HG03045 (cell line): ENCODE measurements at regions not wholly inside any gene's neighbourhood (a gene's known extent, or its start where the extent isn't known, plus 50 kb on each side); places are given as distances from the start of the nearest gene placed in this dataset.
"Not testable (repeated sequence)": the region's sequence is repeated elsewhere in the genome, so short reads cannot be mapped to it uniquely, and the experiment has no call there.

Experiments
- ATAC-seq: cut with Tn5 transposase; IDR thresholded peaks from one replicate; pipeline ENCODE4 v1.9.1; 2021; ENCODE audit warnings: mild to moderate bottlenecking, moderate library complexity; ENCODE audit not compliant: unreplicated experiment

- no peak for ATAC-seq
These were observed 156.1 kb upstream of the NPY start for GRCh38 chr7:24127930-24128329.

GRCh38 chr7:24129597-24129996, 154.4 kb upstream of the NPY start:
- no peak for ATAC-seq

DNA sequence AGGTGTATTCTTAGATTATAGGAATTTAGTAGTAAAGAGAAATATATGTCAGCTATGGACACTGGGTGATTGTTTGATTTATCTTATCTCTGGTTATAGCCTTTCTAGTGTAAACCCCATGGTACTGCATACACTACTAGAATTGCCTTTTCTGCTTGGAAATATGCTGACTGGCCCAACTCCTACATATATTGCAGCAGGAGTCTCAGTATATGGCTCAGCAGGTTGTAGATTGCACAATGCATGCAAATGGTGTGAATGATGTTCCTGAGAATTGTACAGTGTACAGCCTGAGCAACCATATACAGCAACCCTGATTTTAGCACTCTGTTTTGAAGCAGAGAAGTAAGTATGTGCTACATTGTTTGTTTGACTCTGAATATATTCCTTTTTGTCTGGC, 153.4 kb upstream of the NPY start:
- ATAC-seq: no peak

DNA sequence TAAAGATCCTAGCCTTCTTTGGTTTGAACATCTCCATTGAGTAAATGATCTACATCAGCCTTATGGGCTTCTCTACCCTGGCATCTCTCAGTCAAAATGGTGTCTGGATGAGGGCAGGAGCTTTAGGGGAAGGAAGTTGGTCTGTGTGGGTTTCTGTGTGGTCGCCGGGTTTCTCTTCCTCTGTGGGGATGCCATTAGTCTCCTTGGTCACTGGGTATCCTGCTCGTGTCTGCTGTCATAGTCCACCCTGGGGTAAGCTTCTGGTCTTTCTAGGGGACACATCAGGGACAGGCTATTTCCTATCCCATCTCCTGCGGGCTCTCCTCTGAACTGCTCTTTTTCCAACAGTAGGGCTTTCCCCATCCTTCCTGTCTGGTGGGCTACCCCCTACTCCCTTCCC, 150.3 kb upstream of the NPY start:
- no peak for ATAC-seq

DNA sequence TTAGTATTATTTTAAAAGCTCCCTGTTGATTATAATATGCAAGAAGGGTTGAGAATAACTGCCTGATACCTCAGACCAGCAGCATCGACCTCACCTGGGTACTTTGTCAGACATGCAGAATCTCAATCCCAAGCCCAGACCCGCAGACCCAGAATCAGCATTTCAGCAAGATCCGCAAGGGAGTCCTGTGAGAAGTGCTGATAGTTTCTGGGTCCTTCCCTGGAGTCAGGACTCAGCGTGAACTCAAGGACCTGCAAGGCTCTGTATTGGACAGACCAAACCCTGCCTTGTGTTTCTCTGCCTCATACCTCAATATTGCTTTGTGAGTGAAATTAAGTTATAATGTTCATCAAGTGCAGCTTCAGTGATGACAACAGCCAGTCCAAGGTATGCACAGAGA, 149.5 kb upstream of the NPY start:
- no peak for ATAC-seq

DNA sequence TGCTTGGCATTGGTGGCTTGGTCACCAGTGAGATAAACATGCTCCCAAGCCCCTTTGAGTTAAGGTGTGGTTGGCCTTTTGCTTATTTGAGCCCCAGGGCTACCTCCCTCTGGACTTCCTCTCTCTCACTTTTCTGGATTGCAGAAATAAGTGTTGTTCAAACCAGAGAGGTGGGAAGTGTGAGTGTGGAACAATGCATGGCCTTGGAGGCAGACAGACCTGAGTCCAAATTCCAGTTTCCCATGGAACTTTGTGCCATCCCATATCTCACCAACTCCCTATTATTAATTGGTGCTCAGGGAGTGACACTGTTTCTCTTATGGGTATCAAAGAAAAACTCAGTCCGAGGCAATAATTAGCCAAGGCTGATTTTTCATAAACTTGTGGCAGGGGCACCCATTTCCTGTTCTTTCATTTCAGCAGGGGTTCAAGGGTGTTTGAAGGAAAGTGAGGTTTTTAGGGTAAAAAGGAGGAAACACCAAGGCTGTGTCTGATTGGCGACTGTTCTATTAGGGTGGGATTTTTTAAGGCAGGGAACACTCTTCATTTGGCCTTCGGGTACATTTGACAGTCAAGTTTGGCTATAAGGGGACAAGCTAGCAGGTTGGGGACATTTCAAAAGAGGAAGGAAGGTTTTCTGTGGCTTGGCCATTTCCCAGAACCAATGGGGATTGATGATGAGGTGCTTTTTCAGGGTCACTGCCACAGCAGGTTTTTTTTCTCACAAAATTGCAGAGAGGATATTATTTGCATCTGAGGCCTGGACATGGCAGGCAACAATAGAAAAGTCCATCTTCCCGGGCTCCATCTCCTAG, 148.8 kb upstream of the NPY start:
- no peak for ATAC-seq

- no peak for ATAC-seq
These were observed 146.7 kb upstream of the NPY start for GRCh38 chr7:24137338-24137737.

- ATAC-seq: no peak
These were observed 145.6 kb upstream of the NPY start for GRCh38 chr7:24138343-24138742.

DNA sequence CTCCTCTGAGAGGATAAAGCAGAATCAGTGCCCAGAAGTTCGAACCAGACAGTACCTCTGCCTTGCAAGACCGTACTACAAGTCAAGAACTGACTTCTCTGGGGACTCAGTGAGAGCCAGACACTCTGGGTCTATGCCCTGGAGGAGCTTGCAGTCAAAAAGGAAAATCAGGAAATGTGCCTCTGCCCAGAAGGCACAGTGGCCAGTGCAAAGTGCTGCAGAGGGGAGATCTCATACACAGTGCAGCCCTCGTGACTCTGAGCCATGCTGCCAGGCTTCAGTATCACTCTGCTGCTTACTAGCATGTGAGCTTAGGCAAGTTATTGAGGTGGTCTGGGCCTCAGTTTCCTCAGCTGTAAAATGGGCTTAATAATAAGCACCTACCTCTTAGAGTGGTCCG, 144.0 kb upstream of the NPY start:
- ATAC-seq: no peak

DNA sequence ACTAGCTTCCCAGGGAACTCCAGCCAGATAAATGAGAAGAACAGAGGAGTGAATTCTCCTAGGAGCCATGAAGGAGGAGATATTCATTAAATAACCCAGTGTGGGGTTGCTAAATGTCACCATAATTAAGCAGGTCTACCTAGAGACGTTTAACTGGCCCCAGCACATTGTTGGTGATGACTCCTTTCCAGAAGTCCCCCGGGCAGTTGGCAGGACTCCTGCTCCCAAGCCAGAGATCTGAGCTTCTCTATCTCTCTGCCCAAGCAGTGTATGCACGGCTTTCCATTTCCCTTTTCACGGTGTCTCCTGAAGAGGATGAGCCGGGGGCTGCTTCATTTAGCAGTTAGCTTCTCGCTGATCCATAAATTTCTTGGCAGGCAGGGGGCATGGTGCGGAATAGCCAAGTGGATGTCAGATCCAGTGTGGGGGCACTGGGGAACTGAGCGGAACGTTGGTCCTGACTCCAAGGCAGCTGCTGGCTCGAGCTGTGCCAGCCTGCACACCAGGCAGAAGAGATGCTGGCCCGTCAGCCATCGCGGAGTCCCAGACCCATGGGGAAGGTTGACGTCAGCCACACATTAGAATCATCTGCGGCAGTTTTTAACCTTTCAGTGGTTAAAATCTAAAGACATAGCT, 142.0 kb upstream of the NPY start:
- no peak for ATAC-seq

GRCh38 chr7:24143547-24143946, 140.4 kb upstream of the NPY start:
- ATAC-seq: no peak

GRCh38 chr7:24151944-24152343, 132.0 kb upstream of the NPY start:
- no peak for ATAC-seq

GRCh38 chr7:24152356-24152755, 131.6 kb upstream of the NPY start:
- no peak for ATAC-seq

DNA sequence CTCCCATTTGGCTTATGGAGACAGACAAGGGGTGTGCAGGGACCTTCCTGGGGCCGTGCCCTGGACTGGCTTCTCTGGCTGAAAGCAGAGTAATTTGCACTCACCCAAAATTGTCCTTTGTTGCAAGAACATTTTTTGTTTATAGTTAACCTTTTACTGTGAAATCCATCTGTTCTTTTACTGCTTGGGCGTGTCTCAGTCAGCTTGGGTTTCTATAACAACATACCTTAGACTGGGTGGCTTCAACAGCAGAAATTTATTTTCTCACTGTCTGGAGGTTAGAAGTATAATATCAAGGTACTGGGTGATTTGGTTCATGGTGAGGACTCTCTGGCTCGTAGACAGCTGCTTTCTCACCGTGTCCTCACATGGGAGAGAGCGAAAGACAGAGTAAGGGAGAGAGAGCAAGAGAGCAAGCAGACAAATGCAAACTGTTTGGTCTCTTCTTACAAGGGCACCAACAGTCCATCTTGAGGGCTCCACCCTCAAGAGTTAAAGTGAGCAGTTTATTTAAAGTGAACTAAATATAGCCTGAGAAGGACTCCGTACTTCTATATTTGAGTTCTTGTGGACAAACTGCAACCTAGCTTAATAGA, 131.0 kb upstream of the NPY start:
- no peak for ATAC-seq

DNA sequence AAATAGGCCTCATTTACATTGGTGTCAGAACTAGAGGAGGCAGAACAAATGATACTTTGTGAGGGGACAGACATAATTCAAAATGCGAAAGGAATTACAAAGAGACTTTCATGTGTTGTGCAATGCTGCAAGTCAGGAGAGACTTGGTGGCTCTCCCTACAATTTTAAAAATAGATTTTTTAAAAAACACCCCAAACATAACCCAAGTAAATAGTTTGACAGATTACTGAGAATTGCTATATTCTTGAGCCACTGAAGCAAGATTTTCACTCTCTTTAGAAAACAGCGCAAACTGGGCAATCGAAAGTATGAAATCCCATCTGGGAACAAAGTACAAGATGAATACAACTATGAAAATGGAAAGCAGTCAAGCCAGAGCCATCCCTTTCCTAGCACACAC, 126.3 kb upstream of the NPY start:
- ATAC-seq: no peak

DNA sequence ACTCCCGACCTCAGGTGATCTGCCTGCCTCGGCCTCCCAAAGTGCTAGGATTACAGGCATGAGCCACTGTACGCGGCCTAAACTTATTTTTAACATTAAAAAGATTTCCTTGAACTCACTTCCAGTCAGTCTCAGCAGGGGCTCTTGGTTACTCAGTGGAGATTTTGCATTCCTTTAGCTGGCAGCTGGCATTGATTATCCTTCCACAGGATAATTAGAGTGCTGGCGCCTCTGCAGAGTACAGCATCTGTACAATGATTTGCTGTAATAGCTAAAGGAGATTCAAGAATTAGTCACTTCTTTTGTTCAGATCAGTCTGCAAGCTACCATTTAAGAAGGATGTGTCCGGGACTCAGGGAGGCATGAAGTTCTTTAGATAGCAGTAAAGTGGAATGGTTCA, 125.0 kb upstream of the NPY start:
- no peak for ATAC-seq

DNA sequence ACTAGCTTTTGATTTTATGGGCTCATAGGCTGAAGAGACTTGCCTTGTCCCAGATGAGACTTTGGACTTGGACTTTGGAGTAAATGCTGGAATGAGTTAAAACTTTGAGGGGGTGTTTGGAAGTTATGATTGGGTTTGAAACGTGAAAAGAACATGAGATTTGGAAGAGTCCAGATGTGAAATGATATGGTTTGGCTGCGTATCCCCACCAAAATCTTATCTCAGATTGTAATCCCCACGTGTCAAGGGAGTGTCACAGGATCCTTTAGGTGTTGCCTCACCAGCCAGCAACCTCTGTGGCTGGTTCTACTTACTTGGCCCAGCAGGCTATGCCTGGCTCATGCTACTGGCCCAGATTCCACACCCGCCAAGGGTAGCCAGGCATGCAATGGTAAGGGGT, 119.6 kb upstream of the NPY start:
- no peak for ATAC-seq

DNA sequence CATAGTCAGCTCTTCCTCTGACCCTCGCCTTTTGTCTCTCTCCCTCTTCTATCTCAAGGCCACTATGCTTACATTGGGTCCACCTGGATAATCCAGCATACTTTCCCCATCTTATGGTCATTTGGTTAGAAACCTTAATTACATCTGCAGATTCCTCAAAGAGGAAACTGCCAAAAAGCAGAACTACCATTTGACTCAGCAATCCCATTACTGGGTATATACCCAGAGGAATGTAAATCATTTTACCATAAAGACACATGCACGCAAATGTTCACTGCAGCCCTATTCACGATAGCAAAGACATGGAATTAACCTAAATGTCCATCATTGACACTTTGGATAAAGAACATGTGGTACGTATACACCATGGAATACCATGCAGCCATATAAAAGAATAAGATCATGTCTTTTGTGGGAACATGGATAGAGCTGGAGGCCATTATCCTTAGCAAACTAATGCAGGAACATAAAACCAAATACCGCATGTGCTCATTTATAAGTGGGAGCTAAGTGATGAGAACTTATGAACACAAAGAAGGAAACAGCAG, 114.8 kb upstream of the NPY start:
- ATAC-seq: no peak

- ATAC-seq: not testable (repeated sequence)
These were observed 112.0 kb upstream of the NPY start for GRCh38 chr7:24171951-24172350.

DNA sequence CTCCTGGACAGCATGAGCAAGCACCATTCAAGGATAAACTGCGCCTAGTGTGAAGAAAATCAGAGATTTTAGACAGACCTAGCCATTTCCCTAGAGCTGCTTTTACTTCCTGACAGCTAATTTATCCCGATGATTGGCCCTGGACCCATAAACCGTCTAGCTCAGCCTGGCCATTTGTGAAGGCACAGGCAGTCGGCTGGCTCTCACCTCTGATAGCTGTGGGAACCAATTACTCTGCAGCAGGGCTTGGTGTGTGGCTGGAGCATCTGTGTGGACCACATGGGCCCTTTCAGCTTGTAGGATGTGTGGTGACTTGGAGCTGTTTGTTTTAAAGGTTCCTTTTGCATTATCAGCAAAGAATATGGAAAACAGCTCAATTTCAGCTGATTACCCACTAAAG, 111.1 kb upstream of the NPY start:
- ATAC-seq: no peak

DNA sequence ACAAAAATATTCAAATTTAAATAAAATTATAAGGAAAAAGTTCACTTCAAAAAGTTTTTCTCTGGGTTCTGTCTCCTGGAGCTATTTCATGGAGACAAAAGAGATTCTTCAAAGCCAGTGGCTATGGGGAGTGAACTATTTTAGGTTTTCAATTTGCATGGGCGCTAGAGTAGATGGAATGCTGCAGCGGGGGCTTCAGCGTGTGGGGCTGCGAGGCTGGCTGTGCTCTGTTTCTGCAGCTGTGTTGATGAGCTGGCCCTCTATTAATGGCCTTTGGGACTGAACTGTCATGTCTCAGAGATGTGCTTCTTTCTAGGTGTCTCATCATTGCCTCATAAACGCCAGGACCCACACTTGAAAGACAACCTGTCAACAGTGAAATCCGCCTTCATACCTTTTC, 108.4 kb upstream of the NPY start:
- ATAC-seq: no peak
